A673 (cell line): ENCODE measurements at regions not wholly inside any gene's neighbourhood (a gene's known extent, or its start where the extent isn't known, plus 50 kb on each side); places are given as distances from the start of the nearest gene placed in this dataset.

Source experiments
- BruUV-seq: library from RNA; stranded (reverse); fragments of 400-500 nt; replicated peaks from 2 replicates; lab custom pipeline; 2021; lab: Mats Ljungman, UMichigan
- CTCF ChIA-PET: fragments of 300-600 bp; sonication (Branson Sonifier 250); formaldehyde crosslinking; loops from one replicate; lab custom pipeline; 2022; ENCODE audit warnings: antibody characterized with exemption; lab: Charles Lee
- POLR2A ChIA-PET: fragments of 300-600 bp; sonication (Branson Sonifier 250); formaldehyde crosslinking; loops from one replicate; lab custom pipeline; 2022; ENCODE audit warnings: antibody characterized with exemption; ENCODE audit not compliant: low non-redundant PET; lab: Charles Lee
- DNase-seq: peaks from one replicate; pipeline ENCODE4 v3.0.0-alpha.2; 2015; ENCODE audit warnings: low spot score
- H3K27ac ChIP-seq: fragments of 200-600 bp; sonication (generic); 2 replicates; pipeline ENCODE4 v1.5.1; 2016; ENCODE audit warnings: mixed run types, low read depth, mild to moderate bottlenecking, mixed read lengths, antibody characterized with exemption, low read length; ENCODE audit not compliant: poor library complexity, severe bottlenecking
- H3K27me3 ChIP-seq: fragments of 200-600 bp; sonication (generic); replicated peaks from 2 replicates; pipeline ENCODE4 v1.6.1; 2017; ENCODE audit warnings: mixed run types, low read depth, mild to moderate bottlenecking, mixed read lengths, antibody characterized with exemption, low read length; ENCODE audit not compliant: insufficient read depth, poor library complexity
- H3K36me3 ChIP-seq: fragments of 200-600 bp; sonication (generic); 2 replicates; pipeline ENCODE4 v1.6.1; 2016; ENCODE audit warnings: mixed run types, mild to moderate bottlenecking, mixed read lengths, antibody characterized with exemption, low read length; ENCODE audit not compliant: insufficient read depth, poor library complexity, severe bottlenecking
- H3K4me1 ChIP-seq: fragments of 200-600 bp; sonication (generic); 2 replicates; pipeline ENCODE4 v1.6.1; 2017; ENCODE audit warnings: mixed run types, mild to moderate bottlenecking, mixed read lengths, antibody characterized with exemption, low read length; ENCODE audit not compliant: insufficient read depth, poor library complexity, severe bottlenecking
- H3K4me3 ChIP-seq: fragments of 200-600 bp; sonication (generic); 2 replicates; pipeline ENCODE4 v1.5.1; 2016; ENCODE audit warnings: low read depth, mixed run types, mild to moderate bottlenecking, mixed read lengths, low read length; ENCODE audit not compliant: poor library complexity, severe bottlenecking
- H3K9me3 ChIP-seq: fragments of 200-600 bp; sonication (generic); 2 replicates; pipeline ENCODE4 v1.6.1; 2016; ENCODE audit warnings: mixed run types, low read depth, mild to moderate bottlenecking, mixed read lengths, antibody characterized with exemption, low read length; ENCODE audit not compliant: poor library complexity, severe bottlenecking
- EZH2 ChIP-seq: fragments of 200-600 bp; sonication (generic); IDR thresholded peaks from 2 replicates; pipeline ENCODE4 v1.6.1; 2017; ENCODE audit warnings: borderline replicate concordance, low read depth, mild to moderate bottlenecking, mixed read lengths, antibody characterized with exemption, low read length; ENCODE audit not compliant: poor library complexity, severe bottlenecking
- intact Hi-C: fragments of 100-400 bp; cut with micrococcal nuclease; formaldehyde crosslinking; loops from one replicate; pipeline ENCODE4 v1.10.0; 2022; ENCODE audit not compliant: unreplicated experiment
- TF ChIP-seq, protein P1 (sequence below): fragments of 300-800, 200-600 bp; sonication (generic); conservative IDR thresholded peaks from 2 replicates; pipeline ENCODE4 v1.5.1; 2017; ENCODE audit warnings: low read depth, mild to moderate bottlenecking, antibody characterized with exemption, low read length, moderate library complexity, mixed read lengths

DNA sequence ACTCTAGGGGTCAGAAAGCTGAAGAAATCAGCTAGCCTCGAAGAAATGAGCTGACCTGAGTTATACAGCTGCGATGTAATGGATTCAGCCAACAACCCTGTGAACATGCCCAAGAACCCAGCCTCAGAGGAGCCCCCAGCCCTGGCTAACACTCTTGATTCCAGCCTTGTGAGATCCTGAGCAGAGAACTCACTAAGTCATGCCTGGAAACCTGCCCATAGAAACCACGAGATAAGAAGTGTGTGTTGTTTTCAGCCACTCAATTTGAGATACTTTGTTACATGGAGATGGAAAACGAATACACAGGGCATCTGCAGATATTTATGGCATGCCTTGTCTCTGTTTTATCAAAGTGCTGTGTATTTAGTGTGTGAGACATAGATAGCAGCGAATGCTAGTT, 265.2 kb downstream of the QKI start:
- no peak for DNase-seq
- Histone ChIP-seq H3K4me1 (no peaks in the 10 kb centered on the region), H3K27me3 (no peaks in the 10 kb centered on the region), H3K9me3 (peaks cover 7% of the 10 kb centered on the region), H3K4me3 (no peak overlapping the region), H3K27ac (no peak overlapping the region), H3K36me3 (no peaks in the 10 kb centered on the region)
- ChIA-PET POLR2A (no interaction called here), CTCF (no interaction called here)
- no TSS peak for BruUV-seq
- TF ChIP-seq, protein P1, sequence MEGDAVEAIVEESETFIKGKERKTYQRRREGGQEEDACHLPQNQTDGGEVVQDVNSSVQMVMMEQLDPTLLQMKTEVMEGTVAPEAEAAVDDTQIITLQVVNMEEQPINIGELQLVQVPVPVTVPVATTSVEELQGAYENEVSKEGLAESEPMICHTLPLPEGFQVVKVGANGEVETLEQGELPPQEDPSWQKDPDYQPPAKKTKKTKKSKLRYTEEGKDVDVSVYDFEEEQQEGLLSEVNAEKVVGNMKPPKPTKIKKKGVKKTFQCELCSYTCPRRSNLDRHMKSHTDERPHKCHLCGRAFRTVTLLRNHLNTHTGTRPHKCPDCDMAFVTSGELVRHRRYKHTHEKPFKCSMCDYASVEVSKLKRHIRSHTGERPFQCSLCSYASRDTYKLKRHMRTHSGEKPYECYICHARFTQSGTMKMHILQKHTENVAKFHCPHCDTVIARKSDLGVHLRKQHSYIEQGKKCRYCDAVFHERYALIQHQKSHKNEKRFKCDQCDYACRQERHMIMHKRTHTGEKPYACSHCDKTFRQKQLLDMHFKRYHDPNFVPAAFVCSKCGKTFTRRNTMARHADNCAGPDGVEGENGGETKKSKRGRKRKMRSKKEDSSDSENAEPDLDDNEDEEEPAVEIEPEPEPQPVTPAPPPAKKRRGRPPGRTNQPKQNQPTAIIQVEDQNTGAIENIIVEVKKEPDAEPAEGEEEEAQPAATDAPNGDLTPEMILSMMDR, result no peak
- no peak for TF ChIP-seq EZH2
- intact Hi-C loops, result no loop called here

DNA sequence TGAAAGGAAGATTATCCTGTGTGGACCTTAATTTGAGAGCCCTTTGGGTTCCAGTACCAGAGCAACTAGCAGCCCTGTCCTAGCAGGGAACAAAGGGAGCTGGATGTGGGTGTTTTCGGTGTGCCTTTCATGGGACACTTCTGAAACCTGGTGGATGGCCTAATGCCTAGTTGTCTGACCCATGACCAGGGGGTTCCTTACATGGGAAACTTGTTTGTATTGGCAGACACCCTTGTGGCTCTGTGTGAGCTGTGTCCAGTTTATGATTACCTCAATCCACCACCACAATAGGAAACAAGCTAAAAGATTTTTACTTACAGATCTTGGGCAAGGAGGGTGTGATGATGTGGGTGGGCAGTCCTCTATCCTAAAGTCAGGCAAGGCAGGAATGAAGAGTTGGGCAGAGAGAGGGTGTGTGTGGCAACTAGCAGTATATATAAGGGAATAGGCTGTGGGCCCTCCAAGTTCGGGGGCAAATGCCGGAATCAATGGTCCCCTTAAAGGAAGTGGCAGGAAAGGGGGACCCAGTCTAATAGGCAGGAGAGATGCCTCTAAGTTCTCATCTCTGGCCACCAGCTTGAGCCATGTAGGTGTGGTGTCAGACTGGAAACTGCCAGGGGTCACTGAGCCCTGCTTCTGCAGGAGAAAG, 264.6 kb downstream of the QKI start:
- no peak overlapping the region for H3K4me3 ChIP-seq
- peaks cover 7% of the 10 kb centered on the region for H3K9me3 ChIP-seq
- TF ChIP-seq EZH2, result no peak
- TF ChIP-seq, protein P1, result no peak
- CTCF ChIA-PET, result no interaction called here
- no peaks in the 10 kb centered on the region for H3K27me3 ChIP-seq
- no TSS peak for BruUV-seq
- intact Hi-C loops, result no loop called here
- no peaks in the 10 kb centered on the region for H3K36me3 ChIP-seq
- H3K27ac ChIP-seq, result no peak overlapping the region
- no peaks in the 10 kb centered on the region for H3K4me1 ChIP-seq
- no peak for DNase-seq
- POLR2A ChIA-PET, result no interaction called here

DNA sequence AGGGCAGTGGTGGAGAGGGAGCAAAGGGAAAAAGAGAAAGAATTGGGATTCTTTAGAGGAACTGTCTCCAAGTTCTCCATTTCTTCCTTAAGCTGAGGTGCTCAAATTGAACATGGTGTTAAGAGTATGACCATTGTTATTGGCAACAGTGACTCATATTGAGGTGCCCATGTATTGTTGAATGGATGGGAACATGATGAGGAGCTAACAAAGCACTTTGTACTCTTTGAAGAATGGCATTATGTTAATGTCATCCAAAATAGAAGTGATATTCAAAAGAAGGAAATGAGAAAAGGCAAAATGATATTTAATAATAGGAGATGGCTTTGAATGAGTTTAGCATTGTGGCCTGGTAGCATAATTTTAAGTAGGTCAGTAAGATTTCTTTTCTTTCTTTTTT, 261.1 kb downstream of the QKI start:
- no peak overlapping the region for H3K4me3 ChIP-seq
- H3K27me3 ChIP-seq, result no peaks in the 10 kb centered on the region
- no TSS peak for BruUV-seq
- ChIA-PET CTCF (no interaction called here), POLR2A (no interaction called here)
- intact Hi-C loops, result no loop called here
- no peak for DNase-seq
- H3K9me3 ChIP-seq, result no peaks in the 10 kb centered on the region
- no peak for TF ChIP-seq EZH2
- TF ChIP-seq, protein P1, result no peak
- H3K36me3 ChIP-seq, result no peaks in the 10 kb centered on the region
- H3K4me1 ChIP-seq, result peaks cover 2% of the 10 kb centered on the region
- H3K27ac ChIP-seq, result no peak overlapping the region
